ENCODE measurements at regions not wholly inside any gene's neighbourhood (a gene's known extent, or its start where the extent isn't known, plus 50 kb on each side); places are given as distances from the start of the nearest gene placed in this dataset.

DNA sequence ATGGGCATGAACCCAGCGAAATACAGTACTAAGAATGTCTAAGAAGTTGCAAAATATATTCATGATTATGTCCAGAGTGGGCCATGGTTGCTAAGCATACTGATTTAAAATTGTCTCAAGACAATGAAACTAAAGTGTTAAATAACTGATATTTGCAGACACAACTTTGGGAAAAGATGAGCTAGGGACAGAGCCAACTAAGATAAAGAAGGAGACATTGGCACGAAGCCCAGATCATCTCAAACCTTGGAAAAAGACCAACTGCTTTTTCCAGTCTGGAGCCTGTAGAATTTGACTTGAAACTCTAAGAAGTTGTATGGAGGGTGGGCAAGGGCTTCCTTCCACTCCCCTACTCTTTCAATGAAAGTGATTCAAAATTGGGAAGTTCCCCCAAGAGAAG, 108.5 kb upstream of the GLRA2 start:
- no peak for DNase-seq
- intact Hi-C loops (cut with DNase I) = no loop called here
- TF ChIP-seq CTCF (IDR thresholded peaks at IDR 0.05) = no peak
- no peak for TF ChIP-seq POLR2A (IDR thresholded peaks at IDR 0.05)
- H3K4me1 ChIP-seq = no peaks in the 10 kb centered on the region
- no peaks in the 10 kb centered on the region for H3K36me3 ChIP-seq (replicated peaks in 1 of 2; ENCODE audit: insufficient read depth in 1 of 2, low read depth in 2 of 2)
- H3K9me3 ChIP-seq = no peaks in the 10 kb centered on the region
- no peak overlapping the region for H3K27ac ChIP-seq
- no peaks in the 10 kb centered on the region for H3K27me3 ChIP-seq
- no peak for ATAC-seq
- H3K4me3 ChIP-seq = no peak overlapping the region
- 29 to 46% methylated on average over 2 of the region's 2 CpGs for WGBS, 2 donors

- intact Hi-C loops (cut with DNase I) = no loop called here
- TF ChIP-seq POLR2A (IDR thresholded peaks at IDR 0.05) (no peak), CTCF (IDR thresholded peaks at IDR 0.05) (no peak)
- Histone ChIP-seq H3K27ac (no peak overlapping the region), H3K4me3 (no peak overlapping the region), H3K27me3 (no peaks in the 10 kb centered on the region), H3K36me3 (replicated peaks in 1 of 2; ENCODE audit: insufficient read depth in 1 of 2, low read depth in 2 of 2) (no peaks in the 10 kb centered on the region), H3K4me1 (no peaks in the 10 kb centered on the region), H3K9me3 (no peaks in the 10 kb centered on the region)
- DNase-seq (no peak), ATAC-seq (no peak)
- 56 to 64% methylated on average over 1 of the region's 1 CpG for WGBS, 2 donors
Observed at GRCh38 chrX:14412686-14413085, 116.7 kb upstream of the GLRA2 start.

DNA sequence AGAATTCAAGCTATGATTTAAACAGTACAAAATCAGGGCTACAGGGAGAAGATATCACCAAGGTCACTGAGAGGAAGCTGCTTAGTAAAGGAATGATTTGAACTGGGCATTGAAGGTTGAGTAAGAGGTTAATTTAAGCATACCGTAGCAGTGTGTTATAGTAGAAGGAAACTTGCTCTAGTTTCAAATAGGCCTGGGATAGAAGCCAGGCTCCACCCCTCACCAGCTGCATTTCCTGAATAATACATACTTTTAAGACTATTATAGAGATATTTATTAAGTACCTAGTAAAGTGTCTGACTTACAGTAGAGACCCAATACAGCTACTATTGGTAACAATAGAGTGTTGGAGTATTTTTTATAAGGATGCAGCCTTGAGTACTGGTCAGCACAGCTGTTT, 118.0 kb upstream of the GLRA2 start:
- TF ChIP-seq POLR2A (IDR thresholded peaks at IDR 0.05) = no peak
- no peak for TF ChIP-seq CTCF (IDR thresholded peaks at IDR 0.05)
- no peak for ATAC-seq
- WGBS, 2 donors = 25% methylated on average over 1 of the region's 1 CpG
- Histone ChIP-seq H3K36me3 (replicated peaks in 1 of 2; ENCODE audit: insufficient read depth in 1 of 2, low read depth in 2 of 2) (no peaks in the 10 kb centered on the region), H3K4me1 (no peaks in the 10 kb centered on the region), H3K9me3 (no peaks in the 10 kb centered on the region), H3K27me3 (no peaks in the 10 kb centered on the region), H3K27ac (no peak overlapping the region), H3K4me3 (no peak overlapping the region)
- no peak for DNase-seq
- intact Hi-C loops (cut with DNase I) = no loop called here

- Histone ChIP-seq H3K36me3 (replicated peaks in 1 of 2; ENCODE audit: insufficient read depth in 1 of 2, low read depth in 2 of 2) (no peaks in the 10 kb centered on the region), H3K27me3 (no peaks in the 10 kb centered on the region), H3K9me3 (no peaks in the 10 kb centered on the region), H3K4me3 (no peak overlapping the region), H3K27ac (no peak overlapping the region), H3K4me1 (no peaks in the 10 kb centered on the region)
- DNase-seq (no peak), ATAC-seq (no peak)
- intact Hi-C loops (cut with DNase I) = no loop called here
- 17 to 39% methylated on average over 1 to 2 of the region's 2 CpGs for WGBS, 2 donors
- TF ChIP-seq POLR2A (IDR thresholded peaks at IDR 0.05) = no peak
- TF ChIP-seq CTCF (IDR thresholded peaks at IDR 0.05) = no peak
Observed at GRCh38 chrX:14409341-14409740, 120.0 kb upstream of the GLRA2 start.

DNA sequence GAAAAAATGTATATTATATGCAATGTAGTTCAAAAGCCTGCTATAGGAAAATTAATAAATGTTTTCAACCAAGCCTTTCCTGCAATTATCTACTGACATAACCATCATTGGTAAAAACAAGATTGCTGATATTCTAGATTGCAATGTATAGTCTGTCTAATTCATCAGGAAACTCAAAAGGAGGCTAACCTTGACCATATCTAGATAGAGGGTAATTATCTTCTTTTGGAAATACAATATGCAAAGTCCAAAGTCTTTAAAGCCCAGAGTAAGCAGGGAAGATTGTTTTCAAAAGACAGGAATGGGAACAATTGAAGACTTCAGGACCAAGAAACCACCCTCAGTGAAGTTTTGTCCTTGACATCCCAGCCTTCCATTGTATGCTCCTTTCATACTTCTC, 123.1 kb upstream of the GLRA2 start:
- Histone ChIP-seq H3K4me1 (no peaks in the 10 kb centered on the region), H3K36me3 (replicated peaks in 1 of 2; ENCODE audit: insufficient read depth in 1 of 2, low read depth in 2 of 2) (no peaks in the 10 kb centered on the region), H3K4me3 (no peak overlapping the region), H3K27ac (no peak overlapping the region), H3K9me3 (no peaks in the 10 kb centered on the region), H3K27me3 (no peaks in the 10 kb centered on the region)
- no peak for ATAC-seq
- no peak for TF ChIP-seq POLR2A (IDR thresholded peaks at IDR 0.05)
- TF ChIP-seq CTCF (IDR thresholded peaks at IDR 0.05) = no peak
- intact Hi-C loops (cut with DNase I) = no loop called here
- DNase-seq = no peak

Measured in body of pancreas (tissue), 4 donors.